SIG-M5 (cell line): ENCODE measurements at regions not wholly inside any gene's neighbourhood (a gene's known extent, or its start where the extent isn't known, plus 50 kb on each side); places are given as distances from the start of the nearest gene placed in this dataset.
"Not testable (repeated sequence)": the region's sequence is repeated elsewhere in the genome, so short reads cannot be mapped to it uniquely, and the experiment has no call there.

Experiments used
- DNase-seq: peaks from one replicate; lab custom pipeline; 2025; lab: John Stamatoyannopoulos, UW

DNA sequence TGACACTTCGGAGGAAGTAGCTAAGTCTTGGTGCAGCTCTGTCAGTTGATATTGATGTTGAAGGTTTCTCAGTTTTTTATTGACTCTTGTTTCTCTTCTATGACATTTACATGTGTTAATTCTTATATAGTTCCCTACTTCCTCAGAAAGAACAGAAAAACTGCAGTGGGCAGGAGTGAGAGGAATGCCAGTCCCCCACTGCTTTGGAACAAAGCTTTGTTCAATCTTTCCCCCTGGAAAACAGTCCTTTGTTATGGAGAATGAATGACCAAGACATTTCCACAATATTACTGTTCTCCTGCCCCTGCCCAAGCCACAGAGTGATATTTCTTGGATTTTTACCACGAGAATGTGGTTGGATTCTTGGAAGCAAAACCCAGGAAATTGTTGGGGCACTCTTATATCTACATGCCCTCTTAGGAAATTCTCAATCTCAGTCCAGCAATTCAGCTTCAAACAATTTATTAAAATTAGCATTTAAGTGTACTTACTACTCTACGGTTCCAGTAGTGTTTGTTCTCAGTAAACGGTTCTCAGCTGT, 258.0 kb upstream of the KCND2 start:
- DNase-seq = no peak

DNA sequence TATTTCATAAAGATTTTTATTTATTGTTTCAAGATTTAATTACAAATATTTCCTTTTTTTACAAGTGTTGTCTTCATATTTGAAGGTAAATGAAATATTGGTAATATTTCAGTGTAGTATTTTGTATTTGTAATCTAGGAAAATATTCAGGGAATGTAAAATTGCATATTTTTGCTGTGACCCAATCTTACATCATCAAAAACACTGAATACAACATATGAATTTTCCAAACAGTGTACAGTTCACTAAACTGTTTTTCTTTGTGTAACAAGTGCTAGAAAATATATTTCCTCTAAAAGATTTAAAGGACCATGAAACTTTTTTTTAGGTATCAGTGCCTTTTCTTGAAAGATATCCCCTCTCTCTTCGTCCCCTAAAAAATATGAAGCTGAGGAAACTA, 251.9 kb upstream of the KCND2 start:
- no peak for DNase-seq

DNA sequence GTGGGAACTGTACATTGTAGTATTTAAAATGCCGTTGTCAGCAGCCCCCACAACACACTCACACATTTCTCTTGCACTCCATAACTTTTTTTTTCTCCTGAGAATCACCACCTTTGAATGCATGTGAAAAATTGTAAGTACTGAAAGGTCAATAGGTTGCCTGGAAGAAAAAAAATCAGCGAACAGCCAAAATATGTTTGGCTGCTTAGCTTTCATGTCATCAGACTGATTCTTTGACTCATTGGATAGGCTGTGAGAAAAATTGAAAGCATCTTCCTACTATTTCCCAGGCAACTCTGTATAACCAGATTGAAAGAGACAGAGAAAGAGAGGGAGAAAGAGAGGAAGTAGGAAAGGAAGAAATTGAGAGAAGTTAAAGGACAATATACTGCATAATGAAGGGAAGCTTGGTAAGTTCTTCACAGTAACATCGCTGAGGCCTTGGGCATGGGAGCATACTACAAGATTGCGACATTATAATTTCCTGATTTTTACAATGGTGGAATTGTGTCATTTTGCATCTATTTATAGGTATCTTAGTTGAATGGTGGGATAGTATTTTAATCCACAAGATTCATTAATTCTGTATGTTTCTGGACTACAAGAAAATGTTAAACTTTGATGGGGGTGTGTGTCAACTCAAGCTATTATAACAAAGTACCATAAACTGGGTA, 249.3 kb upstream of the KCND2 start:
- no peak for DNase-seq

DNA sequence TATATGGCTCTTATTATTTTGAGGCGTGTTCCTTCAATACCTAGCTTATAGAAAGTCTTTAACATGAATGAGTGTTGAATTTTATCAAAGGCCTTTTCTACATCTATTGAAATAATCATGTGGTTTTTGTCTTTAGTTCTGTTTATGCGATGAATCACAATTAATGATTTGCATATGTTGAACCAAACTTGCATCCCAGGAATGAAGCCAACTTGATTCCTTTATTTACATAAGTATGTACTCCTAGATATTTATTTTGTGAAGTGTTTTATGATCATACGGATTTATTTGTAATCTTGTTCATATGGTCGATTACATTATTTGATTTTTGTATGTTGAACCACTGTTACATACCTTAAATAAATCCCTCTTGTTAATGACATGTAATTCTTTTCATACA, 244.3 kb upstream of the KCND2 start:
- no peak for DNase-seq

DNA sequence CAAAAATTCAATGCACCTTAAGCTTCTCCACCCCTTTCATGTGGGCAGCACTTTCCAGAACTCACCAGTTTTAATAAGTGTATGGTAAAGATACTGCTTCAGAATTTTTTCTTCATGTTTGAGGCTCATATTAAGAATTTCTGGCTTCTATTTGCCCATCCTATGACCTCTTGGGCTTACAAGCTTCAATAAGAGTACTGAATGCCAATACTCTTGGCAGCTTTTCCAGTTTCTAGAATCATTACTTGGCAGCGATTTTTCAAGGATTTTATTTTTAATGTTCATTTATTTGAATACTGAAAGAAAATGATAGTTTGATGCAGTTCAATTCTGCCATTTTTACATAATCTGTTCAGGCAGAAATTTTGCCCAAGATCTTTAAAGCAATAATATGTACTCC, 242.1 kb upstream of the KCND2 start:
- no peak for DNase-seq

DNA sequence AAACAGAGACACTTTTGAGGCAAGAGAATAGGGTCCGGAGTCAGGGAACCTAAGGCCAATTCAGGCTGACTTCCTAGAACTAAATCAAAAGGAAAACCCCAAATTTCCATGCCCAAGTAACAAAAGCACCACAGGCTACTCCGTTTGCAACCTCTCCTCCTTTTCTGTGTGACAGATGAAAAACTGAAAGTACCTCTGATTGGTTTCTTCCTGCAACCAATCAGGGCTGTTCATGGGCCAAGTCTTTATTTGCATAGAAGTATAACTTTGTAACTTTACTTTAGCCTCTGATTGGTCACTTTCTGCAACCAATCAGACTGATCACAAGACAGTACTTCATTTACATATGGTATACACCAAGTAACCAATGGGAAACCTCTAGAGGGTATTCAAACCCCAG, 239.9 kb upstream of the KCND2 start:
- DNase-seq = no peak

DNA sequence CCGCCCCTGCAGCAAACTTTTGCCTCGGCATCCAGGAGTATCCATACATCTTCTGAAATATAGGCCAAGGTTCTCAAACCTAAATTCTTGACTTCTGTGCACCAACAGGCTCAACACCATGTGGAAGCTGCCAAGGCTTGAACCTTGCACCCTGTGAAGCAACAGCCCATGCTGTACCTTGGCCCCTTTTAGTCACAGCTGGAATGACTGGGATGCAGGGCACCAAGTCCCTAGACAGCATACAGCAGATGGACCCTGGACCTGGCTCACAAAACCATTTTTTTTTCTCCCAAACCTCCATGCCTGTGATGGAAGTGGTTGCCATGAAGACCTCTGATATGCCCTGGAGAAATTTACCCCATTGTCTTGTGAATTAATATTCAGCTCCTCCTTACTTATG, 233.8 kb upstream of the KCND2 start:
- no peak for DNase-seq

DNA sequence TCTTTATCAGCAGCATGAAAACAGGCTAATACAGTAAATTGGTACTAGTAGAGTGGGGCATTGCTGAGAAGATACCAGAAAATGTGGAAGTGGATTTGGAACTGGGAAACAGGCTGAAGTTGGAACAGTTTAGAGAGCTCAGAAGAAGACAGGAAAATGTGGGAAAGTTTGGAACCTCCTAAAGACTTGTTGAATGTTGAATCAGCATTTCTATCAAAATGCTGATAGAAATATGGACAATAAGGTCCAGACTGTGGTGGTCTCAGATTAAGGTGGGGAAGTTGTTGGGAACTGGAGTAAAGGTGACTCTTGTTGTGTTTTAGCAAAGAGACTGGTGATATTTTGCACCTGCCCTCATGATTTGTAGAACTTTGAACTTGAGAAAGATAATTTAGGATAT, 231.2 kb upstream of the KCND2 start:
- no peak for DNase-seq

DNA sequence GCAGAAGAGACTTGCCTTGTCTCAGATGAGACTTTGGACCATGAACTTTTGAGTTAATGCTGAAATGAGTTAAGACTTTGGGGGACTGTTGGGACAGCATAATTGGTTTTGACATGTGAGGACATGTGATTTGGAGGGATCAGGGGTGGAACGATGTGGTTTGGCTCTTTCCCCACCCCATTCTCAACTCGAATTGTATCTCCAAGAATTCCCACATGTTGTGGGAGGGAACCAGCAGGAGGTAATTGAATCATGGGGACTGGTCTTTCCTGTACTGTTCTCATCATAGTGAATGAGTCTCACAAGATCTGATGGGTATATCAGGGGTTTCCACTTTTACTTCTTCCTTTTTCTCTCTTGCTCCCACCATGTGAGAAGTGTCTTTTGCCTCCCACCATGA, 229.7 kb upstream of the KCND2 start:
- DNase-seq = no peak

DNA sequence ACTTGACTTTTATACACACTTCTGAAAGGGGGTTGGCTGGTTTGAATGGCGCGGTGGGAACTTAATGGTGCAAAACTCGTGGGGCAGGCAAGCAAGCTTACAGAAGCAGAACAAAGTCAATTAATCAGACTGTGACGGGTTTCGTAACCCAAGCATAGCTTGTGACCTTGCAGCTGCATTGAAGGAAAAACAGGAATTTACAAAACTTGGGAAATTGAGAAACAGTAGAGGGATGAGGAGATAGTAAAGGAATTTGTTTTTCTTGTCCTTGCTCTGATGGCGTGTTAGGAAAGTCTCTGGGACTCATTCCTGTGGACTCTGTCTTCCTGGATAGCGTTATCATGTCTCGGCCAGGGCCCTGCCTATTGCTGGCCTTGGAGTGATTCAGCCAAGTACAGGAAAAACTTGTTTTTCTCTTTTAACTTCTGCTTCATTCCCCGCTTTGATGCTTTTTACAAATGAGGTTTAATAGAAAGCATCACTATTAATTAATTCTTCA, 220.0 kb upstream of the KCND2 start:
- DNase-seq = no peak

DNA sequence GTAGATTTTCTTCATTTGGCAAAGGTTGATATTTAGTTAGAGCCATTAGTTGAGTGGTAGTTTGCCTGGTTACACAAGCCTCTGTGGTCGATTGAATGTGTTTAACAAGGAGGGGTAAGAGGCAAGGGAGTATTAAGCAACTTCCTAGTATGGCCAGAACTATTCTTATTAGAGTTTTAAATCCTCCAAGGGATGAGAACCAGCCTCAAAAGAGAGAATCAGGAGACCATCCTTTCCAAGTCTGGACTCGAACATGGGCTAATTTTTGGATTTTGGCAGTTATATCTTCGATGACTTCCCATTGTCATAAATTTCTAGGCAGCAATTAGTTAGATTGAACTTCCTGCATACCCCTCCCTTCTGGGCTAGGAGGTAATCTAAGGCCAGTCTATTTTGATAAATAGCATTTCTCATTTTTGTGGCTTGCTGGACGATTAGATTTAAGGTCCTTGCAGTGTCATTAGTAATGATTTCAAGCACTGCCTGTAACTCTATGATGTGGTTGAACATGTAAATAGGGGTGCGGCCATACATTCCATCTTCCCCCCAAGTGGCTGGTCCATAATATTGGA, 219.5 kb upstream of the KCND2 start:
- no peak for DNase-seq

DNA sequence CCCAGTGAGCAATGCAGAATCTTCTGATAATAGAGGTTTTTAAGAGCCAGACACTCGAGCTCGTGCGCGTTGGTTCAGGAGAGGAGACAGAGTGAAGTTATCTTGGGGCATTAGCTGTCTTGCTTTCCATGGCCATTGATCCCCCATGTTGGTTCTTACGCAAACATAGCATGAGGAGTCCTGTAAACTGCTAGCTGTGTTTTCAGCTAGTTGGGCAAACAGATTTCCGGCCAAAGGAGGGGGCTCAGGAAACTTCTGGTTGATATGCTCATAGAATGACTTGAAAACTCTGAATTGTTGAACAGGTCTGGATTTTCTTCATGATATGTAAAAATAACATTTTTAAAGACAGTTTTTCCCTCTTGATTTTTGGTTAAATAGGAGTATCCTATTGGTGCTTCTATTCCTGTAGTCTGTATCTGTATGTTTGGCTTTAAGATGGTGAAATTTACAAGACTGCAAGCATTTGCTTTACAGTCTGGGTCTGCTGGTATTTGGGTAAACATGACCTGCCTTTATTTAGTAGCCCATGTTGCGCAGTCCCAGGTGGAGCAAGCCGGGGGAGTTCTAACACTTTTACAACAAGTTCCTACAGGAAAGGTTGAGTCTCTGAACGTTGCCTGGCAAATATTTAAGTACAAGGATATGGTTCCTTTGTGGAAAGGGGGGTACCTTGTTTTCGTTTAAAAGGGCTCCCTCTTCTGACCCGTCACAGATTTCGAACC, 218.4 kb upstream of the KCND2 start:
- DNase-seq = no peak

DNA sequence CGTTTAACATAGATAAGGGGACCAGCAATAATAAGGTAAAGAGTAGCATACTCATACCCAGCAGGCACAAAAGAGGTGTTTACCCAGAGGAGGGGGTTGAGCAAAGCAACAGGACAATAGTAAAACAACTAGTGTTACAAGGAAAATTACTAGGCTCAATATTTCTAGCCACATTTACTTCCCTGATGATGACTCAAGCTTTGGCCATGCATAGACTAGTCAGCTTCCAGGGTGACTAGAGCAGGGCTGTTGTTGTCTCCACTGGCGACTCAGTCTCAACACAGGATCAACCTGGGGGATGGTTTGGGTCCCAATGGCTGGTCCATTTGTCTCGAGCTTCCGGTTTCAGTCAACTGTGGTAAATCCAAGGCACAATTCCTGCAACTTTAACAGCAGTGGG, 217.7 kb upstream of the KCND2 start:
- no peak for DNase-seq

DNA sequence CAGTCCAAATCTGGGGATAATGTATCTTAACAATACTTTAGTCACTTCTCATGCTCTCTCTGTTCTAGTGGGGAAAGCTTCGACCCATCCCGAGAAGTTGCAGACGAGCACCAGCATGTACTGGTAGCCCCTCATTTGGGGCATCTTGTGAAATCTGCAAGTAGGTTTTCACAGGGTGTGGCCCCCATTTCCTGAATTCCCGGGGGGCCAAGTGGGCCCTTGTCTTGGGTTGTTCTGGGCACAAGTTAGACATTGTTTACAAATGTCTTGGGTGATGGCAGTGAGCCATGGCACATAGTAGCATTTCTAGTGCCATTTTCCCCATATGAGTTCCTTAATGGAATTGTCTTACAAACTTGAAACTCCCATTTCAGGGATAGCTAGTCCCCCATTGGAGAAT, 216.7 kb upstream of the KCND2 start:
- DNase-seq = no peak

DNA sequence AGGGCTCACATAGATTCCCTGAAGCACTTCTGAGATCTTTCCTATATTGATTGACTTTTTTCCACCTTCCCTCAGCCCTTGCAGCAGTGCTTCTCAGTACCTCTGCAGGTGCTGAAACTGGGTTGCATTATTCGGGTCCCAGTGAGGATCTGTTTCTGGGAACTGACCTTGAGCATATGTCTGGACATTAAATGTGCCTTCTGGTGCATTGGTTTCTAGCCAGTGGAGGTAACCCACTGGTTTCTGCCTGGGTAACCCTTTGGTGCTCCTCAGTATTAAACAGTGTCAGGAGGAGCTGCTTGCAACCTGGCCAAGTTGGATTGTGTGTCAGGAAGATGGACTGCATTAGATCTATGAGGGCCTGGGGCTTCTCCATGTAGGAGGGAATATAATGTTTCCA, 213.3 kb upstream of the KCND2 start:
- DNase-seq = no peak

DNA sequence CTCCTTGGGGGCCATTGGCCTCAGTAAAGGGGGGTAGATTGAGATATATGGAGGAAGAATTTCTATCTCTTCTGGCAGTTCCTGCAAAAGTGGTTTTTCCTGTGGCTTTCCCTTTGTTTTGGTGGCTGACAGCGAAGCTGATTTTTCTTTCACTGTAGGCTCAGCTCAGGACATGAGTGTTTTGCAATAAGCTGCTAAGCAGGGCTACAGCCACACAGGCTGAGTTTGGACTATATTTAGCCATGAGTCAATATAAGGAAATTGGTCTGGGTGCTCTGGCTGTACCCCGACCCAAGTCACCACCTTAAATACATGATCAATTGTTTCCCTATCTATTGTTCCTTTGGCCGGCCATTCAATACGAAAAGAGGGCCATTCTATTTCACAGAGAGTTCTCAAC, 212.7 kb upstream of the KCND2 start:
- DNase-seq = peak; percentile 4

DNA sequence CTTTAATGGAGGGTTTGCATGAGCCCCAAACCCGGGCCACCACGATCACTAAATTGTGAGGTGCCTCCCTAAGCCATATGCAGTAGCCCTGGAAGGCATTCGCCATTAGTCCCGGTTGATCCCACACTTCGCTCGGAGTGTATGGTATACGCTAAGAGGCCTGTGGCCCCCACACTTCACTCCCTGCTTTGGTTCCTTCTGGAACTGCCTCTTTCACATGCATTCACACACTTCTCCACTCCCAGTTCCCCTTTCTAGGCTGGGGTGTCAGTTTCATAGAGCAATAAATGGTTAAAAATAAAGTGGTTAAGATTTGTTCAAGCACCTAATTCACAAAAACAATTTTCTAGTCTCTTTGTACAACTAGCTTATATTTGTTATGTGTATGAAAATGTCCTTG, 212.1 kb upstream of the KCND2 start:
- no peak for DNase-seq

DNA sequence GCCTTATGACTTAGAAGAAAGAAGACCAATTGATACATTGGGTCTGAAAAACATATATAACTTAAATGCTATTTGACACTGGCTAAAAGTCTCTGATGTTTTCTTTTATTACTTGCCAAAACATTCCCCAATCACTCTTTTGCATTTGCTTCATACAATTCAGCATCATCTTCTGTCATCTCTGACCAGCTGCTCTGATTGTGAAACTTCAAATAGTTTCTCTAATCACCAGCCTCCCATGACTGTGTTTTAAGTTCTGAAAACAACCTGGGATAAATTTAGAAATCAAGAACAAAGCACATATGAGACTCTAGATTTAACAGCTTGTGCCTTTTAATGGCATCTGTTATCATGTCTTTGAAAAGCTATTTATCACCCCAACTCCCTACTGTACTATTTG, 208.4 kb upstream of the KCND2 start:
- no peak for DNase-seq

DNA sequence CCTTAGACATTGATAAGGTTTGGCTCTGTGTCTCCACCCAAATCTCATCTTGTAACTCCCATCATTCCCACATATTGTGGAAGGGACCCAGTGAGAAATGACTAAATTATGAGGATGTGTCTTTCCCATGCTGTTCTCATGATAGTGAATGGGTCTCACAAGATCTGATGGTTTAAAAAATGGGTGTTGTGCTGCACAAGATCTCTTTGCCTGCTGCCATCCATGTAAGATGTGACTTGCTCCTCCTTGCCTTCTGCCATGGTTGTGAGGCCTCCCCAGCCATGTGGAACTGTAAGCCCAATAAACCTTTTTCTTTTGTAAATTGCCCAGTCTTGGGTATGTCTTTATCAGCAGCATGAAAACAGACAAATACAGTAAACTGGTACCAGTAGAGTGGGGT, 206.1 kb upstream of the KCND2 start:
- DNase-seq = not testable (repeated sequence)

DNA sequence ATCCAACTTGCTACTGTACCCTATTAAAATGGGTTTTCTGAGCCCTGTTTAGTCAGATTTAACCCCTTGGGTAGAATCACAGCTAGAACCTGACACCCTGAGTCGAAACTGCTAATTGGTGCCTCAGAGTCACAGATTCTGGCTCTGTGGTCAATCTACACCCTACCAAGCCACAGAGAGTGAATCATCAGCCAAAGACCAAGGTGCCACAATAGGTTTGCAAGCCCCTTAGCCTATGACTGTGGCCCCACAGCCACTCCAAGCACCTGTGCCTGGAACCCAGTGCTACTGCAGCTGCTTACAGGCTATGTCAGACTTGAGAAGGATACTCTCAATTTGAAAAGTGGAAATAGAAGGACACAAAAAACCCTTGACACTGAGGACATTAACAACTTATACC, 202.8 kb upstream of the KCND2 start:
- DNase-seq = no peak

DNA sequence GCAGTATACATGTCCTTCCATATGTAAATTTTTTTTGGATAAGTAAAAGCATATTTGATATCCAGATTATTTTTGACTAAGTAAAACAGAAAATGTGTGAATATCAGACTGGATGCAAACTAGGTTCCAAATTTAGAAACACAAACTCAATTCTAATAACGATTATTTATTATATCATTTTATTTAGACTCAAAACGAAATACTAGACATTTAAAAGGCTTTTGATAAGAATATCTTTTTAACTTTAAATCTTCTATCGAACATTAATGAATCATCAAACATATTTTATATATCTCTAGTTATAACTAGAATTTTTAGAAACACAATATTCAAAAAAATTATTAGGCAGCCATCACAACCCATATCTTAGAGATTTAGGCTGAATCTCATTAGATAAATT, 195.2 kb upstream of the KCND2 start:
- DNase-seq = no peak

DNA sequence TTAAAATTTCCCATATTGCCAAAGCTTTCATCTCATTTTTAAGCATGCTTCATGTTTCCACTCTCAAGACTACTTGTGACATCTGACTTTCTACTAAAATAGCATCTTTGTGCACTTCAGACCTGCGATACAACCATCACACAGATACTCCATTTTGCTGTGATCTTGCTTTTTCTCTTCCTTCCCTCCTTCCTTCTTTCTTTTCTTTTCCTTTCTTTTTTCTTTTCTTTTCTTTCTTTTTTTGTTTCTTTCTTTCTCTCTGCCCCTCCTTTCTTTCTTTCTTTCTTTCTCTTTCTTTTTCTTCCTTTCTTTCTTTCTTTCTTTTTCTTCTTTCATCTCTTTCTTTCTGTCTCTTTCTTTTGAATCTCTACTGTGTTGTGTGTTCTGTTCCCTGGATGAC, 194.0 kb upstream of the KCND2 start:
- no peak for DNase-seq

DNA sequence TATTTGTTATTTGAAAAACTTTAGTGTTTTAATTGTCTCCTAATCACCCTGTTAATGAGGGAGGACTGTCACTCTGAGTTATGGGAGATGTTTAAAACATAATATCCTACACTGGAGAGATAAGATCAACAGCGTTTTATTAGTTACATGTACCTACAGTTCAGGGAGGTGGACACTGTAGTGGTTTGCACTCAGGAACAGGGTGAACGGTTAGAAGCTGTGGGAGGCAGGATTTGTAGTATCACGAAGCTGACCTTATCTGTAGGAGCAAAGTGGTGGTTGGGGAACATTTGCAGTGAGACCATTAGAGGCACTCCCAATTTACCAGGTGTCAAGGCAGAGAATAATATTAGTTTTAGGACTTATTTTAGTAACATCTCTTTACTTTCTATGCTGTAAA, 193.3 kb upstream of the KCND2 start:
- DNase-seq = no peak
